HG03135 (cell line): ENCODE measurements at regions not wholly inside any gene's neighbourhood (a gene's known extent, or its start where the extent isn't known, plus 50 kb on each side); places are given as distances from the start of the nearest gene placed in this dataset.
"Not testable (repeated sequence)": the region's sequence is repeated elsewhere in the genome, so short reads cannot be mapped to it uniquely, and the experiment has no call there.

ENCODE experiments used
- ATAC-seq: cut with Tn5 transposase; IDR thresholded peaks from one replicate; pipeline ENCODE4 v1.9.1; 2021; ENCODE audit warnings: mild to moderate bottlenecking, moderate library complexity; ENCODE audit not compliant: unreplicated experiment

- ATAC-seq: no peak
These were observed 949.7 kb upstream of the NUDT12 start for GRCh38 chr5:104512063-104512825.

- no peak for ATAC-seq
These were observed 935.7 kb upstream of the NUDT12 start for GRCh38 chr5:104498281-104498680.

- ATAC-seq: no peak
These were observed 931.5 kb upstream of the NUDT12 start for GRCh38 chr5:104494083-104494482.

- ATAC-seq: no peak
These were observed 910.2 kb upstream of the NUDT12 start for GRCh38 chr5:104472811-104473210.

GRCh38 chr5:104456122-104456521, 893.5 kb upstream of the NUDT12 start:
- no peak for ATAC-seq

GRCh38 chr5:104452550-104452949, 890.0 kb upstream of the NUDT12 start:
- ATAC-seq: no peak

- ATAC-seq: not testable (repeated sequence)
These were observed 889.3 kb upstream of the NUDT12 start for GRCh38 chr5:104451911-104452310.

- no peak for ATAC-seq
These were observed 882.1 kb upstream of the NUDT12 start for GRCh38 chr5:104444656-104445055.

- ATAC-seq: no peak
These were observed 881.1 kb upstream of the NUDT12 start for GRCh38 chr5:104443706-104444105.

- ATAC-seq: no peak
These were observed 869.4 kb upstream of the NUDT12 start for GRCh38 chr5:104431981-104432380.

- no peak for ATAC-seq
These were observed 868.5 kb upstream of the NUDT12 start for GRCh38 chr5:104431002-104431620.

GRCh38 chr5:104429911-104430310, 867.3 kb upstream of the NUDT12 start:
- ATAC-seq: no peak

- ATAC-seq: no peak
These were observed 858.8 kb upstream of the NUDT12 start for GRCh38 chr5:104421431-104421830.

GRCh38 chr5:104418056-104418455, 855.5 kb upstream of the NUDT12 start:
- ATAC-seq: no peak

GRCh38 chr5:104412649-104413240, 850.2 kb upstream of the NUDT12 start:
- ATAC-seq: peak; percentile 85

- no peak for ATAC-seq
These were observed 838.4 kb upstream of the NUDT12 start for GRCh38 chr5:104400941-104401340.

- ATAC-seq: no peak
These were observed 823.3 kb upstream of the NUDT12 start for GRCh38 chr5:104385906-104386305.

- ATAC-seq: no peak
These were observed 812.8 kb upstream of the NUDT12 start for GRCh38 chr5:104375345-104375744.

- ATAC-seq: no peak
These were observed 810.2 kb upstream of the NUDT12 start for GRCh38 chr5:104372796-104373195.

GRCh38 chr5:104372376-104372775, 809.8 kb upstream of the NUDT12 start:
- no peak for ATAC-seq

GRCh38 chr5:104370523-104370922, 807.9 kb upstream of the NUDT12 start:
- no peak for ATAC-seq

- no peak for ATAC-seq
These were observed 805.4 kb upstream of the NUDT12 start for GRCh38 chr5:104367978-104368377.
